Nephron progenitor cell (in vitro differentiated cells): ENCODE measurements at regions not wholly inside any gene's neighbourhood (a gene's known extent, or its start where the extent isn't known, plus 50 kb on each side); places are given as distances from the start of the nearest gene placed in this dataset.

ENCODE experiments used
- DNase-seq: peaks from one replicate; pipeline ENCODE4 v3.0.0; 2021
- H3K27ac Mint-ChIP-seq: 2 replicates; pipeline ENCODE4 v1.8.0; 2021; ENCODE audit warnings: mild to moderate bottlenecking, moderate library complexity, mixed read lengths
- H3K27me3 Mint-ChIP-seq: 2 replicates; pipeline ENCODE4 v1.8.0; 2021; ENCODE audit warnings: mild to moderate bottlenecking, low read depth, mixed read lengths; ENCODE audit not compliant: poor library complexity
- H3K36me3 Mint-ChIP-seq: 2 replicates; pipeline ENCODE4 v1.8.0; 2021; ENCODE audit warnings: low read depth, mixed read lengths
- H3K4me1 Mint-ChIP-seq: 2 replicates; pipeline ENCODE4 v1.8.0; 2021; ENCODE audit warnings: mixed read lengths
- H3K4me3 Mint-ChIP-seq: 2 replicates; pipeline ENCODE4 v1.8.0; 2021; ENCODE audit warnings: mild to moderate bottlenecking, moderate library complexity, mixed read lengths
- H3K9me3 Mint-ChIP-seq: 2 replicates; pipeline ENCODE4 v1.8.0; 2021; ENCODE audit warnings: mild to moderate bottlenecking, moderate library complexity, mixed read lengths
- TF ChIP-seq, protein P1 (sequence below): fragments of 200-600 bp; sonication (generic); IDR thresholded peaks from 2 replicates; pipeline ENCODE4 v1.5.0; 2021; ENCODE audit warnings: antibody characterized with exemption

DNA sequence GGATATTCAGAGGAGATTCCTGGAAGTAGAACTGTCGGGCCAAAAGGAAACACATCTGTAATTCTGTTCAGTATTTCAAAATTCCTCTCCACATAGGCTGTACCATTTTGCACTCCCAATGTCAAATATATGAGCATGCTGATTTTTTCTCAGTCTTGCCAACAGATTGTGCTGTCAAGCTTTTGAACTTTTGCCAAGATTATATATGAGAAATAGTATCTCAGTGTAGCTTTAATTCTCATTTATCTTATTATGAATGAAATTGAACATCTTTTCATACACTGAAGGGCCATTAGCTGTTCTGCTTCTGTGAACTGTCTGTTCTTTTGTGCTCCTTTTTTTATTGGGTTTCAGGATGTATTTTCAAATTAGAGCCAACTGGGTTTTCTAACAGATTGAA is 907.1 kb downstream of the MAT2B start:
- no peak for DNase-seq
- H3K4me1 Mint-ChIP-seq: no peaks in the 10 kb centered on the region
- H3K4me3 Mint-ChIP-seq: no peak overlapping the region
- no peaks in the 10 kb centered on the region for H3K36me3 Mint-ChIP-seq
- H3K9me3 Mint-ChIP-seq: no peaks in the 10 kb centered on the region
- H3K27me3 Mint-ChIP-seq: no peaks in the 10 kb centered on the region
- no peak overlapping the region for H3K27ac Mint-ChIP-seq
- TF ChIP-seq, protein P1, sequence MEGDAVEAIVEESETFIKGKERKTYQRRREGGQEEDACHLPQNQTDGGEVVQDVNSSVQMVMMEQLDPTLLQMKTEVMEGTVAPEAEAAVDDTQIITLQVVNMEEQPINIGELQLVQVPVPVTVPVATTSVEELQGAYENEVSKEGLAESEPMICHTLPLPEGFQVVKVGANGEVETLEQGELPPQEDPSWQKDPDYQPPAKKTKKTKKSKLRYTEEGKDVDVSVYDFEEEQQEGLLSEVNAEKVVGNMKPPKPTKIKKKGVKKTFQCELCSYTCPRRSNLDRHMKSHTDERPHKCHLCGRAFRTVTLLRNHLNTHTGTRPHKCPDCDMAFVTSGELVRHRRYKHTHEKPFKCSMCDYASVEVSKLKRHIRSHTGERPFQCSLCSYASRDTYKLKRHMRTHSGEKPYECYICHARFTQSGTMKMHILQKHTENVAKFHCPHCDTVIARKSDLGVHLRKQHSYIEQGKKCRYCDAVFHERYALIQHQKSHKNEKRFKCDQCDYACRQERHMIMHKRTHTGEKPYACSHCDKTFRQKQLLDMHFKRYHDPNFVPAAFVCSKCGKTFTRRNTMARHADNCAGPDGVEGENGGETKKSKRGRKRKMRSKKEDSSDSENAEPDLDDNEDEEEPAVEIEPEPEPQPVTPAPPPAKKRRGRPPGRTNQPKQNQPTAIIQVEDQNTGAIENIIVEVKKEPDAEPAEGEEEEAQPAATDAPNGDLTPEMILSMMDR: no peak

DNA sequence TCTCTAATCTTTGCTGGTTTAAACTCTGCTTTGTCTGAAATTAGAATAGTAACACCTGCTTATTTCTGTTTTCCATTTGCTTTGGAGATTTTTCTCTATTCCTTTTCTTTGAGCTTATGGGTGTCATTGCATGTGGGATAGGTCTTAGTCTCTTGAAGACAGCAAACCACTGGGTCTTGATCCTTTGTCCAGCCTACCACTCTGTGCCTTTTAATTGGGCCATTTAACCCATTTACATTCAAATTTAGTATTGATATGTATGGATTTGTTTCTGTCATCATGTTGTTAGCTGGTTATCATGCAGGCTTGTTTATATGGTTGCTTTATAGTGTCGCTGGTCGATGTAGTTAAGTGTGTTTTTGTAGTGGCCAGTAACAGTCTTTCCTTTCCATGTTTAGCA is 914.7 kb downstream of the MAT2B start:
- TF ChIP-seq, protein P1: no peak
- Mint-ChIP-seq H3K36me3 (peaks cover 9% of the 10 kb centered on the region), H3K27me3 (peaks cover 4% of the 10 kb centered on the region)

DNA sequence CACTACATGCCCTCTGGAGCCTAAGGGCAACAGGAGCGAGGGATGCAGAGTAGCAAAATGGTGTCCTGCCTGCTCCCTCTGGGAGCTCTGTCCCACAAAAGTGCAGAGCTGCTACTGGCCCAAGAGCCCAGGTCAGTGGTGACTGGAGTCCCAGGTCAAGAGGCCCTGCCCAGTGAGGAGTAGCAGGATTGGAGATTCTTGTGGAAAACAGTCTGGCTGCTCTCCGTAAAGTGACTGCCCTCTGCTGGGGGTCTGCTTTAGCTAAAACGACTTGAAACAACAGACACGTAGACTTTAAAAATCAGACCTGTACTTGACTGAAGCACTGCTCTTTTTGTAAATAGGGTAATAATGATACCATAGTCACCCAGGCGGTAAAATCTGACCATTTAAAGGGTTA is 917.0 kb downstream of the MAT2B start:
- DNase-seq: peak; percentile 25
- H3K27ac Mint-ChIP-seq: no peak overlapping the region
- TF ChIP-seq, protein P1: peak; percentile 29
- no peaks in the 10 kb centered on the region for H3K4me1 Mint-ChIP-seq
- peaks cover 9% of the 10 kb centered on the region for H3K36me3 Mint-ChIP-seq
- peaks cover 34% of the 10 kb centered on the region for H3K9me3 Mint-ChIP-seq
- H3K27me3 Mint-ChIP-seq: peaks cover 4% of the 10 kb centered on the region
- no peak overlapping the region for H3K4me3 Mint-ChIP-seq

More for the DNA sequence above, 914.7 kb downstream of the MAT2B start:
- Mint-ChIP-seq H3K4me1 (no peaks in the 10 kb centered on the region), H3K27ac (no peak overlapping the region), H3K9me3 (peaks cover 33% of the 10 kb centered on the region), H3K4me3 (no peak overlapping the region)
- DNase-seq: no peak

DNA sequence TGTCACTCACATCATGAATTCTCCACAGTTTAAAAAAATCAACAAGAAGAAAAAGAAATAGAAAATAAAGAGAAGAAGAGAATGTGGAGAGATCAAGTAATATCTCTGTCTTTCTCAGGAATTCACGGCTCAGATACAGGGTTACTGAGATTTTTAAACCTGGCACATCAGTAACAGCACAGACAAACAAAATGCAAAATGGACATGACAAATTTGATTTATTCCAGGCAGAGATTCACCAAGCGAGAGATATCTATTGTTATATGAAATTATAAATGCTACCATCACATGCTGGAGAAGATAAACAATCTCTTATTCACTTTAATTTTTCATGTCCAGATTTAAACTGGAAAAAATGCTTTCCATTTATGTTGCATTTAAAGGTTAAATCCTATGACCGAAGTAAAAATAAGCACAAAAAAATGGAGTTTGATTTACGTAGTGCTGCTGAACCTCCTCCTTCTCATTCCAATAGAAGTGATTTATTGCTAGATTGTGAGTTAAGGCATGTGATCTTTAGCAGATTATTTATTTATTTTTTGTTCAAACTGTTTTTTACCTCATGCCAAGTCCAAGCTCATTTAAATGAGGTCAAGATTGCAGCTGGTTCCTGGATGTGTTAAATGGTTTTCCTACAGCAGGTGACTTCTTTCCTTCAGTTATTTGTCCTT is 926.4 kb downstream of the MAT2B start:
- H3K27ac Mint-ChIP-seq: no peak overlapping the region
- no peaks in the 10 kb centered on the region for H3K27me3 Mint-ChIP-seq
- TF ChIP-seq, protein P1: no peak
- no peak for DNase-seq
- no peaks in the 10 kb centered on the region for H3K36me3 Mint-ChIP-seq
- H3K4me1 Mint-ChIP-seq: no peaks in the 10 kb centered on the region
- H3K4me3 Mint-ChIP-seq: no peak overlapping the region
- no peaks in the 10 kb centered on the region for H3K9me3 Mint-ChIP-seq

DNA sequence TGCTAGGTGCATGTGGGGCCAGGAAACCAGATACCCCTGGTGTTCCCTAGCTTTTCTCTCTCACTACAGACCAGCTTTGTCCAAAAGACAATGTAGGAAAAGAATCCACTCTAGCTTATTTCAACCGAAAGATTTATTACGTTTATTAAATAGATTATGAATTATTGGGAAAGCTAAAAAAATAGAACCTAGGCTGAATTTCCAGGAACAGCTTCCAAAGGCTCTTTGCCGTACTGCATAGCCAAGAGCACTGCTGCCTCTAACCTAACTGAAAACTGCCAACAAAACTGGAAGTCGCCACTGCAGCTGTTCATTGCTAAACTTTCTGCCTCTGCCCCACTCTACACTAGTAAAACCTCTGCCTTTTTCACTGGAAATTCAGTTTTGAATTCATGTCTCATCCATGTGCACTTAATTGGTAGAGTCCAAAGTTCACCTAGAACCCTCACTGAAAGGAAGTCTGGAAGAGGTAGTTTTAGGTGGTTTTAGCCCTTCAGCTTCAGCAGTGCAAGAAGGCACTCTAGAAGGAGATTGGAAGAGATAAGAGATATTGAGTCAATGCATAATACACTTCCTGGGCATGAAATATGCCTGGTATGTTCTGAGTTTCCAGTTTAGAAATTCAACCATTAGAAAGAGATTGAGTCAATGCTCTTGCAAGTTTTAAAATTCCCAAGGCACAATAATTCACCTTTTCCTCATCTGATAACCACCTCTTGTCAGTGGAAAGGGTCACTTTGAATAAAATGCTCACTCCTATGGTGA is 927.9 kb downstream of the MAT2B start:
- H3K4me3 Mint-ChIP-seq: no peak overlapping the region
- no peaks in the 10 kb centered on the region for H3K36me3 Mint-ChIP-seq
- no peaks in the 10 kb centered on the region for H3K4me1 Mint-ChIP-seq
- H3K27me3 Mint-ChIP-seq: no peaks in the 10 kb centered on the region
- DNase-seq: no peak
- peaks cover 4% of the 10 kb centered on the region for H3K9me3 Mint-ChIP-seq
- H3K27ac Mint-ChIP-seq: no peak overlapping the region
- TF ChIP-seq, protein P1: no peak
